Cardiac muscle cell (in vitro differentiated cells and primary cell): ENCODE measurements at regions not wholly inside any gene's neighbourhood (a gene's known extent, or its start where the extent isn't known, plus 50 kb on each side); places are given as distances from the start of the nearest gene placed in this dataset.

ENCODE experiments used
- DNase-seq, 2 donors: peaks; one replicate each; pipeline versions ENCODE4 v3.0.0 to v3.0.0-alpha.2; 2010 to 2017; ENCODE audit warnings: low read depth in 1 of 2, low spot score in 1 of 2
- H3K27ac ChIP-seq: fragments of 200-600 bp; sonication (generic); 2 replicates; pipeline ENCODE4 v1.5.1; 2016
- H3K27me3 ChIP-seq: fragments of 200-600 bp; sonication (generic); 2 replicates; pipeline ENCODE4 v1.6.0; 2016; ENCODE audit warnings: control low read depth
- H3K36me3 ChIP-seq: fragments of 200-600 bp; sonication (generic); 2 replicates; pipeline ENCODE4 v1.5.1; 2016; ENCODE audit warnings: control low read depth
- H3K4me1 ChIP-seq: fragments of 200-600 bp; sonication (generic); 2 replicates; pipeline ENCODE4 v1.8.1; 2017; ENCODE audit warnings: low read depth, mild to moderate bottlenecking, mixed run types
- H3K4me3 ChIP-seq: fragments of 200-600 bp; sonication (generic); 2 replicates; pipeline ENCODE4 v1.5.1; 2016; ENCODE audit warnings: mild to moderate bottlenecking
- H3K9me3 ChIP-seq: fragments of 200-600 bp; sonication (generic); 2 replicates; pipeline ENCODE4 v1.5.1; 2017; ENCODE audit warnings: low read depth, mild to moderate bottlenecking, control low read depth
- CTCF ChIP-seq: IDR thresholded peaks from 2 replicates; pipeline ENCODE4 v1.5.1; 2012; ENCODE audit warnings: low read depth, mild to moderate bottlenecking, low read length

- no peak for DNase-seq
- Histone ChIP-seq H3K4me1 (no peaks in the 10 kb centered on the region), H3K9me3 (no peaks in the 10 kb centered on the region), H3K36me3 (no peaks in the 10 kb centered on the region), H3K27ac (no peak overlapping the region), H3K27me3 (no peaks in the 10 kb centered on the region), H3K4me3 (no peak overlapping the region)
- no peak for TF ChIP-seq CTCF
Observed at GRCh38 chr7:54345746-54346145, 196.4 kb upstream of the VSTM2A start.

GRCh38 chr7:54349229-54349628 lies 192.9 kb upstream of the VSTM2A start:
- no peak for TF ChIP-seq CTCF
- Histone ChIP-seq H3K9me3 (no peaks in the 10 kb centered on the region), H3K36me3 (no peaks in the 10 kb centered on the region), H3K4me1 (no peaks in the 10 kb centered on the region), H3K4me3 (no peak overlapping the region), H3K27me3 (no peaks in the 10 kb centered on the region), H3K27ac (no peak overlapping the region)
- no peak for DNase-seq

GRCh38 chr7:54354436-54354835 lies 187.7 kb upstream of the VSTM2A start:
- DNase-seq = no peak
- TF ChIP-seq CTCF = no peak
- H3K4me3 ChIP-seq = no peak overlapping the region
- no peaks in the 10 kb centered on the region for H3K27me3 ChIP-seq
- no peaks in the 10 kb centered on the region for H3K4me1 ChIP-seq
- no peaks in the 10 kb centered on the region for H3K9me3 ChIP-seq
- H3K36me3 ChIP-seq = no peaks in the 10 kb centered on the region
- H3K27ac ChIP-seq = no peak overlapping the region

- H3K4me3 ChIP-seq = no peak overlapping the region
- no peaks in the 10 kb centered on the region for H3K27me3 ChIP-seq
- no peaks in the 10 kb centered on the region for H3K9me3 ChIP-seq
- no peak for DNase-seq
- TF ChIP-seq CTCF = no peak
- no peaks in the 10 kb centered on the region for H3K4me1 ChIP-seq
- H3K36me3 ChIP-seq = no peaks in the 10 kb centered on the region
- no peak overlapping the region for H3K27ac ChIP-seq
Observed at GRCh38 chr7:54355842-54356241, 186.3 kb upstream of the VSTM2A start.

GRCh38 chr7:54360075-54360840 lies 181.9 kb upstream of the VSTM2A start:
- Histone ChIP-seq H3K36me3 (no peaks in the 10 kb centered on the region), H3K27me3 (no peaks in the 10 kb centered on the region), H3K27ac (no peak overlapping the region), H3K9me3 (no peaks in the 10 kb centered on the region), H3K4me1 (no peaks in the 10 kb centered on the region), H3K4me3 (no peak overlapping the region)
- TF ChIP-seq CTCF = no peak
- no peak for DNase-seq

GRCh38 chr7:54390565-54390964 lies 151.6 kb upstream of the VSTM2A start:
- Histone ChIP-seq H3K27me3 (no peaks in the 10 kb centered on the region), H3K36me3 (no peaks in the 10 kb centered on the region), H3K4me1 (no peaks in the 10 kb centered on the region), H3K4me3 (no peak overlapping the region), H3K9me3 (no peaks in the 10 kb centered on the region), H3K27ac (no peak overlapping the region)
- no peak for DNase-seq
- no peak for TF ChIP-seq CTCF
